ENCODE measurements at regions not wholly inside any gene's neighbourhood (a gene's known extent, or its start where the extent isn't known, plus 50 kb on each side); places are given as distances from the start of the nearest gene placed in this dataset.
"Not testable (repeated sequence)": the region's sequence is repeated elsewhere in the genome, so short reads cannot be mapped to it uniquely, and the experiment has no call there.

- DNase-seq (ENCODE audit: low read depth); H3K4me3 ChIP-seq (replicated peaks; ENCODE audit: low read depth, low read length): not testable (repeated sequence)
Observed at GRCh38 chr2:201946746-201947145, 86.9 kb upstream of the FZD7 start.

GRCh38 chr2:201947287-201947686 lies 86.4 kb upstream of the FZD7 start:
- TF ChIP-seq CTCF (IDR thresholded peaks at IDR 0.05; ENCODE audit: low read length, missing control alignments): no peak
- DNase-seq (ENCODE audit: low read depth): no peak
- no peak overlapping the region for H3K4me3 ChIP-seq (replicated peaks; ENCODE audit: low read depth, low read length)

GRCh38 chr2:201949181-201949926 lies 84.3 kb upstream of the FZD7 start:
- DNase-seq (ENCODE audit: low read depth): no peak
- no peak overlapping the region for H3K4me3 ChIP-seq (replicated peaks; ENCODE audit: low read depth, low read length)
- TF ChIP-seq CTCF (IDR thresholded peaks at IDR 0.05; ENCODE audit: low read length, missing control alignments): no peak

GRCh38 chr2:201949927-201950246 lies 83.8 kb upstream of the FZD7 start:
- no peak for DNase-seq (ENCODE audit: low read depth)
- no peak for TF ChIP-seq CTCF (IDR thresholded peaks at IDR 0.05; ENCODE audit: low read length, missing control alignments)
- H3K4me3 ChIP-seq (replicated peaks; ENCODE audit: low read depth, low read length): no peak overlapping the region

GRCh38 chr2:201950606-201951005 lies 83.0 kb upstream of the FZD7 start:
- no peak for DNase-seq (ENCODE audit: low read depth)
- TF ChIP-seq CTCF (IDR thresholded peaks at IDR 0.05; ENCODE audit: low read length, missing control alignments): no peak
- H3K4me3 ChIP-seq (replicated peaks; ENCODE audit: low read depth, low read length): no peak overlapping the region

- no peak for TF ChIP-seq CTCF (IDR thresholded peaks at IDR 0.05; ENCODE audit: low read length, missing control alignments)
- H3K4me3 ChIP-seq (replicated peaks; ENCODE audit: low read depth, low read length): no peak overlapping the region
- no peak for DNase-seq (ENCODE audit: low read depth)
Observed at GRCh38 chr2:201952187-201952586, 81.5 kb upstream of the FZD7 start.

GRCh38 chr2:201953396-201953795 lies 80.3 kb upstream of the FZD7 start:
- DNase-seq (ENCODE audit: low read depth): no peak
- no peak overlapping the region for H3K4me3 ChIP-seq (replicated peaks; ENCODE audit: low read depth, low read length)
- no peak for TF ChIP-seq CTCF (IDR thresholded peaks at IDR 0.05; ENCODE audit: low read length, missing control alignments)

All from fibroblast of pulmonary artery (primary cell).